Duodenal mucosa (tissue), 2 donors: ENCODE measurements at regions not wholly inside any gene's neighbourhood (a gene's known extent, or its start where the extent isn't known, plus 50 kb on each side); places are given as distances from the start of the nearest gene placed in this dataset.

ENCODE experiments used
- H3K27ac ChIP-seq: one replicate; pipeline ENCODE4 v1.7.0; 2013; ENCODE audit warnings: low read depth, low read length
- H3K27me3 ChIP-seq, 2 donors: one replicate each; pipeline ENCODE4 v1.7.0; 2013; ENCODE audit warnings: low read length in 2 of 2, control low read depth in 1 of 2; ENCODE audit not compliant: insufficient read depth in 2 of 2, control insufficient read depth in 1 of 2
- H3K36me3 ChIP-seq, 2 donors: one replicate each; pipeline ENCODE4 v1.7.0; 2013; ENCODE audit warnings: low read length in 2 of 2, control low read depth in 1 of 2; ENCODE audit not compliant: insufficient read depth in 2 of 2, control insufficient read depth in 1 of 2
- H3K4me1 ChIP-seq, 2 donors: one replicate each; pipeline ENCODE4 v1.7.0; 2013; ENCODE audit warnings: low read length in 2 of 2, control low read depth in 1 of 2; ENCODE audit not compliant: insufficient read depth in 2 of 2, control insufficient read depth in 1 of 2
- H3K4me3 ChIP-seq, 2 donors: one replicate each; pipeline ENCODE4 v1.7.0; 2013; ENCODE audit warnings: low read length in 2 of 2, low read depth in 1 of 2
- H3K9ac ChIP-seq, 2 donors: one replicate each; pipeline ENCODE4 v1.7.0; 2013; ENCODE audit warnings: low read length in 2 of 2, low read depth in 1 of 2
- H3K9me3 ChIP-seq, 2 donors: one replicate each; pipeline ENCODE4 v1.7.0; 2013; ENCODE audit warnings: low read length in 2 of 2, control low read depth in 1 of 2; ENCODE audit not compliant: control insufficient read depth in 1 of 2

- Histone ChIP-seq H3K27ac (no peak overlapping the region), H3K36me3 (no peaks in the 10 kb centered on the region), H3K4me1 (peaks cover 5 to 6% of the 10 kb centered on the region in 2 donors), H3K4me3 (no peak overlapping the region), H3K27me3 (no peaks in the 10 kb centered on the region), H3K9me3 (no peaks in the 10 kb centered on the region), H3K9ac (no peak overlapping the region)
Observed at GRCh38 chr14:101001311-101002069, 98.0 kb upstream of the RTL1 start.

GRCh38 chr14:101002738-101003137, 99.2 kb upstream of the RTL1 start:
- Histone ChIP-seq H3K4me1 (peaks cover 5 to 6% of the 10 kb centered on the region in 2 donors), H3K4me3 (no peak overlapping the region), H3K27me3 (no peaks in the 10 kb centered on the region), H3K27ac (no peak overlapping the region), H3K9me3 (no peaks in the 10 kb centered on the region), H3K9ac (no peak overlapping the region), H3K36me3 (no peaks in the 10 kb centered on the region)

- Histone ChIP-seq H3K4me1 (peaks cover 5 to 6% of the 10 kb centered on the region in 2 donors), H3K36me3 (no peaks in the 10 kb centered on the region), H3K4me3 (no peak overlapping the region), H3K9ac (no peak overlapping the region), H3K27me3 (no peaks in the 10 kb centered on the region), H3K27ac (no peak overlapping the region), H3K9me3 (no peaks in the 10 kb centered on the region)
Observed at GRCh38 chr14:101004176-101004575, 100.7 kb upstream of the RTL1 start.

- Histone ChIP-seq H3K9ac (no peak overlapping the region), H3K27ac (no peak overlapping the region), H3K9me3 (no peaks in the 10 kb centered on the region), H3K36me3 (no peaks in the 10 kb centered on the region), H3K4me1 (peaks cover 5 to 6% of the 10 kb centered on the region in 2 donors), H3K27me3 (no peaks in the 10 kb centered on the region), H3K4me3 (no peak overlapping the region)
Observed at GRCh38 chr14:101004954-101005353, 101.4 kb upstream of the RTL1 start.

GRCh38 chr14:101005447-101005846, 101.9 kb upstream of the RTL1 start:
- H3K36me3 ChIP-seq, result no peaks in the 10 kb centered on the region
- peaks cover 5 to 6% of the 10 kb centered on the region in 2 donors for H3K4me1 ChIP-seq
- no peak overlapping the region for H3K27ac ChIP-seq
- H3K4me3 ChIP-seq, result no peak overlapping the region
- no peaks in the 10 kb centered on the region for H3K27me3 ChIP-seq
- H3K9ac ChIP-seq, result no peak overlapping the region
- no peaks in the 10 kb centered on the region for H3K9me3 ChIP-seq

GRCh38 chr14:101006008-101006407, 102.5 kb upstream of the RTL1 start:
- Histone ChIP-seq H3K27me3 (no peaks in the 10 kb centered on the region), H3K27ac (no peak overlapping the region), H3K4me3 (no peak overlapping the region), H3K9me3 (no peaks in the 10 kb centered on the region), H3K4me1 (peaks cover 5 to 6% of the 10 kb centered on the region in 2 donors), H3K36me3 (no peaks in the 10 kb centered on the region), H3K9ac (no peak overlapping the region)

- Histone ChIP-seq H3K9ac (no peak overlapping the region), H3K36me3 (no peaks in the 10 kb centered on the region)
Observed at GRCh38 chr14:101007004-101007614, 103.6 kb upstream of the RTL1 start.

GRCh38 chr14:101007765-101008164, 104.2 kb upstream of the RTL1 start:
- Histone ChIP-seq H3K27me3 (no peaks in the 10 kb centered on the region), H3K9ac (no peak overlapping the region), H3K27ac (no peak overlapping the region), H3K4me1 (peaks cover 5 to 6% of the 10 kb centered on the region in 2 donors), H3K4me3 (no peak overlapping the region), H3K36me3 (no peaks in the 10 kb centered on the region), H3K9me3 (no peaks in the 10 kb centered on the region)

More at GRCh38 chr14:101007004-101007614, 103.6 kb upstream of the RTL1 start:
- peaks cover 5 to 6% of the 10 kb centered on the region in 2 donors for H3K4me1 ChIP-seq
- H3K4me3 ChIP-seq, result no peak overlapping the region
- H3K27me3 ChIP-seq, result no peaks in the 10 kb centered on the region
- H3K27ac ChIP-seq, result no peak overlapping the region
- H3K9me3 ChIP-seq, result no peaks in the 10 kb centered on the region

GRCh38 chr14:101008196-101008595, 104.7 kb upstream of the RTL1 start:
- Histone ChIP-seq H3K4me1 (peaks cover 5 to 6% of the 10 kb centered on the region in 2 donors), H3K36me3 (no peaks in the 10 kb centered on the region), H3K9ac (no peak overlapping the region)

GRCh38 chr14:101008631-101009336, 105.3 kb upstream of the RTL1 start:
- Histone ChIP-seq H3K36me3 (no peaks in the 10 kb centered on the region), H3K4me1 (peaks cover 5 to 6% of the 10 kb centered on the region in 2 donors)

More at GRCh38 chr14:101008196-101008595, 104.7 kb upstream of the RTL1 start:
- H3K4me3 ChIP-seq, result no peak overlapping the region
- no peaks in the 10 kb centered on the region for H3K27me3 ChIP-seq
- no peaks in the 10 kb centered on the region for H3K9me3 ChIP-seq
- H3K27ac ChIP-seq, result no peak overlapping the region

More at GRCh38 chr14:101008631-101009336, 105.3 kb upstream of the RTL1 start:
- Histone ChIP-seq H3K27ac (no peak overlapping the region), H3K9me3 (no peaks in the 10 kb centered on the region), H3K4me3 (no peak overlapping the region), H3K27me3 (no peaks in the 10 kb centered on the region), H3K9ac (no peak overlapping the region)
